AG04450 (cell line): ENCODE measurements at regions not wholly inside any gene's neighbourhood (a gene's known extent, or its start where the extent isn't known, plus 50 kb on each side); places are given as distances from the start of the nearest gene placed in this dataset.

Experiments used
- CTCF ChIA-PET: fragments of 300-600, 350-600 bp; formaldehyde crosslinking; extraction: SDS; loops from one replicate; lab custom pipeline; 2022; ENCODE audit warnings: antibody characterized with exemption, inconsistent platforms; lab: Charles Lee
- POLR2A ChIA-PET: fragments of 350-600 bp; formaldehyde crosslinking; extraction: SDS; loops from one replicate; lab custom pipeline; 2021; ENCODE audit warnings: antibody characterized with exemption, inconsistent platforms; lab: Yijun Ruan, JAX
- DNase-seq: peaks from one replicate; pipeline ENCODE4 v3.0.0-alpha.2; 2011; ENCODE audit warnings: low read depth, low spot score
- H3K27ac ChIP-seq: one replicate; pipeline ENCODE4 v1.5.1; 2012; ENCODE audit warnings: low read depth, low read length, control low read depth
- H3K27me3 ChIP-seq: one replicate; pipeline ENCODE4 v1.6.0; 2012; ENCODE audit warnings: low read length; ENCODE audit not compliant: control insufficient read depth, insufficient read depth
- H3K4me3 ChIP-seq: 2 replicates; pipeline ENCODE4 v1.5.1; 2011; ENCODE audit warnings: mild to moderate bottlenecking, low read depth, low read length, control low read depth
- H3K9me3 ChIP-seq: 2 replicates; pipeline ENCODE4 v1.5.1; 2012; ENCODE audit warnings: low read length; ENCODE audit not compliant: control insufficient read depth, insufficient read depth
- CTCF ChIP-seq: IDR thresholded peaks from 2 replicates; pipeline ENCODE4 v1.5.1; 2011; ENCODE audit warnings: low read depth, low read length, control low read depth, inconsistent platforms

GRCh38 chr18:41724195-41724594 lies 230.8 kb upstream of the PIK3C3 start:
- H3K4me3 ChIP-seq: no peak overlapping the region
- H3K9me3 ChIP-seq: no peaks in the 10 kb centered on the region
- ChIA-PET POLR2A (no interaction called here), CTCF (no interaction called here)
- no peak for DNase-seq
- H3K27me3 ChIP-seq: peaks cover 5% of the 10 kb centered on the region
- TF ChIP-seq CTCF: no peak
- H3K27ac ChIP-seq: no peak overlapping the region

GRCh38 chr18:41721103-41721790 lies 233.8 kb upstream of the PIK3C3 start:
- H3K4me3 ChIP-seq: no peak overlapping the region
- no peak for DNase-seq
- H3K9me3 ChIP-seq: no peaks in the 10 kb centered on the region
- ChIA-PET CTCF (no interaction called here), POLR2A (no interaction called here)
- no peak for TF ChIP-seq CTCF
- no peak overlapping the region for H3K27ac ChIP-seq
- H3K27me3 ChIP-seq: peaks cover 5% of the 10 kb centered on the region

- H3K4me3 ChIP-seq: no peak overlapping the region
- no peak for DNase-seq
- H3K9me3 ChIP-seq: no peaks in the 10 kb centered on the region
- ChIA-PET POLR2A (no interaction called here), CTCF (no interaction called here)
- no peak overlapping the region for H3K27ac ChIP-seq
- TF ChIP-seq CTCF: no peak
- peaks cover 5% of the 10 kb centered on the region for H3K27me3 ChIP-seq
Observed at GRCh38 chr18:41720226-41720625, 234.8 kb upstream of the PIK3C3 start.

- H3K27me3 ChIP-seq: peaks cover 5% of the 10 kb centered on the region
- no peaks in the 10 kb centered on the region for H3K9me3 ChIP-seq
- H3K27ac ChIP-seq: no peak overlapping the region
- ChIA-PET POLR2A (no interaction called here), CTCF (no interaction called here)
- DNase-seq: no peak
- no peak for TF ChIP-seq CTCF
- no peak overlapping the region for H3K4me3 ChIP-seq
Observed at GRCh38 chr18:41719808-41720207, 235.2 kb upstream of the PIK3C3 start.

- DNase-seq: no peak
- CTCF ChIA-PET: no interaction called here
- Histone ChIP-seq H3K4me3 (no peak overlapping the region), H3K27me3 (no peaks in the 10 kb centered on the region), H3K9me3 (no peaks in the 10 kb centered on the region), H3K27ac (no peak overlapping the region)
- POLR2A ChIA-PET: no interaction called here
- TF ChIP-seq CTCF: no peak
Observed at GRCh38 chr18:41714872-41715271, 240.2 kb upstream of the PIK3C3 start.
